Ammon's horn (tissue), 1 donor: ENCODE measurements at regions not wholly inside any gene's neighbourhood (a gene's known extent, or its start where the extent isn't known, plus 50 kb on each side); places are given as distances from the start of the nearest gene placed in this dataset.
"Not testable (repeated sequence)": the region's sequence is repeated elsewhere in the genome, so short reads cannot be mapped to it uniquely, and the experiment has no call there.

Experiments
- DNase-seq: peaks from one replicate; pipeline ENCODE4 v3.0.0-alpha.2; 2016; ENCODE audit warnings: low spot score

- no peak for DNase-seq
Observed at GRCh38 chr15:39396979-39397615, 183.8 kb upstream of the THBS1 start.

DNA sequence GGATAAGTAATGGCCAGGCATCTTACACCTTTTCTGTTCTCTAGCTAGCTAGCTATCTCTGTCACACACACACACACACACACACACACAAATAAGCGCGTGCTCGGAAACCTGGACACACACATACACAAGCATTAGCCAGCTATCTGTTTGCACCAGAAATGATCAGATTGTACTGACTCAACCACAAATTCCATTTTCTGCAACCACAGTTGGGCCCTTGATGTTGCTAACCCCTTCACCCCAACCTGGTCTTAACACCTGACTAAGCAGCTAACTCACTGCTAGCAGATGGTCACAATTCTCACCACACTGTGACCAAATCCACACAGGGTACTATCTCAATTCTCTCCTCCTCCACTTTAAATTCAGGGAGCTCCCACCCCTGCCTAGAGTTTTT lies 183.0 kb upstream of the THBS1 start:
- no peak for DNase-seq

DNA sequence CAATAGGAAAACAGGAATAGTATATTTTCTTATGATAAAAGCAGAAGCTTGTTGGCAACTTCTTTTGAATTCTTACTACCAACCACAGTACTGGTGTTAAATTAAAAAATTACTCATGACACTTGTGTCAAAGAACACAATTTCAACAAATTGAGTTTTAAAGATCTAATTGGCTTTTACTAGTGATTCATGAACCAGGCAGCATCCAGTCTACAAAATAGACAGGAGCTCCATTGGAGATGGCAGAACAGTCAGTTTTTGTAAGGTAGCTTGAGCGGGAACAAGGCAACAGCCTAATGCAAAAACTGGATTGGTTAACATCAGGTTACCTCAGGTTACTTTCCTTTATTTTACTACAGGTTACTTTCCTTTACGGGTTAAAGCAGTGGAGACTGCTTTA lies 181.3 kb upstream of the THBS1 start:
- no peak for DNase-seq

- no peak for DNase-seq
Observed at GRCh38 chr15:39400002-39400401, 180.9 kb upstream of the THBS1 start.

DNA sequence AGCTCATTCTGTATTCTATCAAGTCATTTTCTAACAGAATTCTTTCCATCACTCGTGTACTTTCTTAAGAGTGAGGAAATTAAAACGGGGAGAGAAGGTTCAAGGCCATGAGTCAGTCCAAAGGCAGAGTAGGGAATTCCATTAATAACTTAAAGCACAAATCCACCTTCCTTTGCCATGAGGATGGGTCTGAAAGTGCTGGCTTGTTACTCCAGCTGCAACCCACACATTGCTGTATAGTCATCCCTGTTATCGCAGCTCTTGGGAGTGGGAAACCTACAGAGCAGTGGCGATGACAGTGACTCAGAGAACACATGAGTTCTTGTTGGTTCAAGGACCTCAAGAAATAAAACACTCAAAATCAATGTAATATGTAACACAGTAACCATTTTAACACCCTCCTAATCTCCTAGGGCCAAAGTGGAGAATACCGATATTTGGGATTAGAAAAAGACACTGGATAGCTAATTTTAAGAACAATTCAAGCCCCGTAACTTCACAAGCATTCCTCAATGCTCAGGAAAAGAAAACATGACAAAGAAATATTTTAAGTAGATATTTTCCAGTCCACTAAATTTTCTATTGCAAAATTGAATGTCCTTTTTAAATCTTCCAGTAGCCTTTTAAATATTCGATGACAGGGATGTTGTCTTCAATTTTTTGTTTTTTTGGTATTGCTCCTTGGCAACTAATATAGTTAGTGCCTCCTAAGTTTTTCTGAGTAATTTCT lies 179.9 kb upstream of the THBS1 start:
- no peak for DNase-seq

DNA sequence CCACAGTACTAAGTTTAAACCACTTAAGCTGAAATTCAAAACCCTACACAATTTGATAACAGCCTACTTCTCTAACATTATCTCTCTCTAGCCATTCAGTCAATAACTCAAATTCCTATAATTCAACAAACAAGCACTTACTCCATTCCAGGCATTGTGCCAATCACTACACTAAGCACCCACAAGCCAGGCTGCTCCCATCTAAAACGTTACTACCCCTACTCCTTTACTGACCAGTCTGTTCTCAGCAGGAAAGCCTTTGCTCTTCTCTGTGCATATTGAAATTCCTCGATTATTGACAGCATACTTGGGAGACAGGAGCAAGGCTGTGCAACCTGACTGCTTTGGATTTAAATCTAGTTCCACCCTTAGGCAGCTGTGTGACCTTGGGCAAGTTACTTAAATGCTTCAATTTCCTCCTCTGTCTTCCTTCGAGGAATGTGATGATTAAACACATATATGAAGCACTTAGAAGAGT lies 177.2 kb upstream of the THBS1 start:
- DNase-seq, result no peak

DNA sequence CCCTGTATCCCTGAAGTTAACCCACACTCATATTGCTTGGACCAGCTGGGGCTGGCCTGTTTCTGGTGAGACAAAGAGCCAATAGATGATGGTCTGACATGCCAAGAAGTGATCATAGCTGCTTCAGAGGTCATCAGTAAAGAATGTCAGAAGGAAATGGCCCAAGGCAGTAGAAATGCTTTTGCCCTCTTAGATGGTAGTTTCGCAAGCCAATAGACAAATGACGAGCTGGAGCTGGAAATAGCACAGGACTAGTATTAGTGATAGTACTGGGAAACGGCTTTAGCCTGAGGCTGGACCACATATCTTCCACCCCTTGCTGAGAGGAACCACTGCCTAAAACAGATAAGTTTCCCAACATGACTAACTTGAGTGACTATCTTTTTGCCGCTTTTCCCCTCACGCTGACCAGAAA lies 176.1 kb upstream of the THBS1 start:
- no peak for DNase-seq

GRCh38 chr15:39406485-39406884 lies 174.4 kb upstream of the THBS1 start:
- DNase-seq, result no peak

DNA sequence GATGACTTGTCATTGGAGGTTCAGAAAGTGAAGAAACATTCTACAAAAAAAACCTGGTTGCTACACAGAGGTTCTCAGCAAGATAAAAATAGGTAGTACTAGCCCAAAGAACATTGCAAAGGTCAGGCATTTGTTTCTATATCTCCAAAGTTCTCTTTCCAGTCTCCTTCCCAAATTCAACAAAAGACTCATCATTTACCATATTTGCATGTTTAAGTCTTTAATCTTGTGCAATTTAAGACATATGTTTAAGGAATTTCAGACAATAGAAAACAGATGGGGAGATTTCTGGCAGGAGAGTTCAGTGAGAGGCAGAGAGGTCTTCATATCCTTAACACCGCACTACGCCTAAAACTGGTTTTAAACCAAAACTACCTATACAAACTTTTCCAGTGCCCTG lies 173.8 kb upstream of the THBS1 start:
- no peak for DNase-seq

DNA sequence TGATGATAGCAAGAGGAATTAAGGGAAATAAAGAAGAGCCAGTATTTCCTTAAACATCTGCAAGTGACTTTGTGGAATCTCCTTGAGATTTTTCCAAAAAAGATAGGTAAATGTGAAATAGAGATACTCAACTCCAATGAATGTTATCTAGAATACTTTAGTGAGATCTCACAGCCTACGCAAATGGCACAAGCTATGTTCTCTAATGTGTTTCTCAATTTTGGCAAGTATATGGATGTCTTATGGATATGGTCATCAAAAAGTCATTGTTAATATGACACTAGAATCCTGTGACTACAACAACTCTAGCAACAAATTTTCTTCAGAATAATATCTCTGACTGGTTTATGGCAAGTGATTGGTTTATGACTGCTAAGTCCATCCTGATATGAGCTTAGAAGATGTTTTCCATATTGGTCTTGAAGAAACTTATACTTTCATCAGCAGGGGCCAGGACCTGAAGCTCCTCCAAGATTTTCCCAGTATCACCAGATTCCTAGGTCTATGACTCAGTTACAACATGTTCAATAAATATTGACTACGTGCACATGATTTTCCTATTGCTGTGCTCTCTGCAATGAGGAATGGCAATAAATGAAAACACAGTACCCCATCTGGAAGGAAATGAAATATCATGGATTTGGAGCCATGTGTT lies 170.9 kb upstream of the THBS1 start:
- no peak for DNase-seq

- DNase-seq, result no peak
Observed at GRCh38 chr15:39411102-39411989, 169.5 kb upstream of the THBS1 start.

DNA sequence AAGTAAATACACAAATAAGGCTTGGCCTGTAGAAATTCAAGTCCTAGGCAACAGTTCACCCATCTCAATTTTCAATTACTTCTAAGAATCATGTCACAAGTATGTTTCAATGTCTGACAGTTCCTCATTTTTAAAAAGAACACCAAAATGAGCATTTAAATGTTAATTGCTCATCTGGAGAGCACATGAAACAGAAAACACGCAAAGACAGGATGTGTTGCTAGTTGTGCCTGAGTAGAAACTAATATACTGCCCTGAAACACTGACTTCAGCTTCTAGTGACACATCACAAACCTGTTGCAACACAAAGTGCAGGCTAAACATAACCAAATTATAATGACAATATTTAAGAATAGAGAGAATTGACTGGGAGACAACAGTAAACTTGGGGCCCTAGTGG lies 167.3 kb upstream of the THBS1 start:
- DNase-seq, result no peak

DNA sequence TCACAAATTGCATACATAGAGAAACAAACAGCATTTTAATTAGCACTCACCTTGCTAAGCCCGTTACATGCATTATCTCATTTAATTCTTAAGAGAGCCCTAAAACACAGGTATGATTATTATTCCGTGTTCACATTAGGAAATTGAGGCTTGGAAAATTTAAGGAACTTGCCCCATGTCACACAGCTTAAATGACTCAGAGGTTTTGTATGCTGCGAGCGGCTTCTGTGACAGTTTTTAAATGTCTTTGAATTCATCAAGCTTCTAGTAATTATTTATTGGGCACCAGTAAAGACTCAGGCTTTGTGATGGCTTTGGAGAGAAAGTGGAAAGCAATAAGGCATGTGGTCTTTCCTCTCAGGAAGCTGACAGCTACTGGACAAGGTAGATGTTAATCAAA lies 166.7 kb upstream of the THBS1 start:
- no peak for DNase-seq

- no peak for DNase-seq
Observed at GRCh38 chr15:39415634-39416033, 165.2 kb upstream of the THBS1 start.

GRCh38 chr15:39416258-39416657 lies 164.6 kb upstream of the THBS1 start:
- no peak for DNase-seq

GRCh38 chr15:39417366-39418134 lies 163.3 kb upstream of the THBS1 start:
- DNase-seq, result no peak

- DNase-seq, result no peak
Observed at GRCh38 chr15:39419651-39420050, 161.2 kb upstream of the THBS1 start.

GRCh38 chr15:39420123-39420852 lies 160.6 kb upstream of the THBS1 start:
- DNase-seq, result not testable (repeated sequence)

GRCh38 chr15:39420853-39421192 lies 160.1 kb upstream of the THBS1 start:
- not testable (repeated sequence) for DNase-seq

DNA sequence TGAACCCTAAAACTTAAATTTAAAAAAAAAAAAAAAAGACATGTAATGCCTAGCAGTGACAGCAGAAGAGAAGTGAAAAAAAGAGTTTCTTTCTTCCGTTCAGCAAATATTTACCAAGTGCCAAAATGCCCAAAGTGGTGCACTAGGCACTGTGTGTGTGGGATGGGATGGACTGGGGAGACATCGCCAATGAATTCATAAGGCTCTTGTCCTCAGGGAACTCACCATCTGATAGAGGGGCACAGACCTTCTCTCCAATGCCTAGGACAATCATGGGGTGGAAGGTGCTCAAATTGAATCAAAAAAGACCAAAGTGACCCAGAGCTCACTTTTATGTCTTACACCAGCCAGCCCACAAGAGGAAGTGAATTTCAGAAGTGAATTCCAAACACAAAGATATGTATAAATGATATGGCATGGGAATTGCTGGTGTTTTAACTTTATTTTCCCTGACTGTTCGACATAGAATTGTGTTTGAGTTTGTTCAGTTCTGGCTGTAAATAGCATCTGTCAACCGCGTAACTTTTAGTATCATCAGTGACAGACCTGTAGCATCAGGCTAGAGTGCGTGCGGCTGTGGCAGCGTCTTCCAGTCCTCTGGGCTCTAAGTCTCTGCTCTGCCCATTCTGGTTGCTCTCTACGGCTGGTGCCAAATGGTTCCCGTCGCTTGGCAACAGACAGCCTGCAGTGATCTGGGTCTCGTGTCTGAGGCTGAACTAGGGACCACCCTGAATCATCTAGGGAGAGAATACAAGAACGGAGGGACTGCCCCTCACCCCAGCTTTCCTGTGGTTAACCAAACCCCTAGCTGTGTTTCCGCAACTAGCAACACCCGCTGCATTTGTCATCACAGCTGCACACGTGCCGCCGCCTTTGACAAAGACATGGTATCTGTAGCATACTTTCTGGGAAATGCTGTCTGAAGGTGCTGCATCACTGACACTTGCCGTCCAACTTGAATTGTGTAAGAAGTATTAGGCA lies 154.0 kb upstream of the THBS1 start:
- DNase-seq, result peak; percentile 37
